Keratinocyte (primary cell): ENCODE measurements at regions not wholly inside any gene's neighbourhood (a gene's known extent, or its start where the extent isn't known, plus 50 kb on each side); places are given as distances from the start of the nearest gene placed in this dataset.

Source experiments
- CTCF ChIP-seq, 3 experiments: IDR thresholded peaks in 1 of 3; conservative IDR thresholded peaks in 1 of 3; optimal IDR thresholded peaks in 1 of 3; 2 replicates in 2 of 3; 3 replicates in 1 of 3; pipeline versions ENCODE3 to v1.5.1; 2011; ENCODE audit warnings: low read length in 3 of 3, mild to moderate bottlenecking in 3 of 3, moderate library complexity in 2 of 3, control low read depth in 1 of 3, inconsistent platforms in 1 of 3; ENCODE audit not compliant: insufficient read depth in 2 of 3; ENCODE audit errors: extremely low read depth in 1 of 3
- EZH2 ChIP-seq: IDR thresholded peaks from one replicate; pipeline ENCODE4 v1.6.1; 2012; ENCODE audit warnings: inconsistent platforms, mild to moderate bottlenecking, low read length, moderate library complexity

- no peak for TF ChIP-seq EZH2
- TF ChIP-seq CTCF (optimal IDR thresholded peaks at IDR 0.05 in 1 of 3, IDR thresholded peaks at IDR 0.05 in 1 of 3, conservative IDR thresholded peaks at IDR 0.05 in 1 of 3; ENCODE audit: extremely low read depth in 1 of 3, insufficient read depth in 2 of 3, low read length in 3 of 3) = no peak
These were observed 171.4 kb downstream of the BMP7 start for GRCh38 chr20:57094991-57095390.
